ENCODE measurements at regions not wholly inside any gene's neighbourhood (a gene's known extent, or its start where the extent isn't known, plus 50 kb on each side); places are given as distances from the start of the nearest gene placed in this dataset.
A peak's percentile ranks its signal among the peaks of the same experiment; 100 is the strongest.
"Not testable (repeated sequence)": the region's sequence is repeated elsewhere in the genome, so short reads cannot be mapped to it uniquely, and the experiment has no call there.

GRCh38 chr16:29607428-29607823, 55.6 kb upstream of the SPN start:
- not testable (repeated sequence) for H3K27me3 Mint-ChIP-seq; H3K36me3 Mint-ChIP-seq; ATAC-seq (ENCODE audit: low read depth); DNase-seq (ENCODE audit: low spot score in 2 of 2); H3K4me3 Mint-ChIP-seq; H3K9me3 Mint-ChIP-seq
- peaks cover 12% of the 10 kb centered on the region for H3K4me1 Mint-ChIP-seq
- peak overlapping the region; percentile 46 for H3K27ac Mint-ChIP-seq

GRCh38 chr16:29612381-29613306, 50.4 kb upstream of the SPN start:
- peak overlapping the region; percentile 94 for H3K4me3 Mint-ChIP-seq
- H3K36me3 Mint-ChIP-seq; H3K27me3 Mint-ChIP-seq; H3K9me3 Mint-ChIP-seq; DNase-seq (ENCODE audit: low spot score in 2 of 2): not testable (repeated sequence)
- H3K27ac Mint-ChIP-seq: peak overlapping the region; percentile 90
- H3K4me1 Mint-ChIP-seq: peaks cover 15% of the 10 kb centered on the region
- peak; percentile 16 for ATAC-seq (ENCODE audit: low read depth)

All from memory B cell (primary cell).